GM21529 (cell line): ENCODE measurements at regions not wholly inside any gene's neighbourhood (a gene's known extent, or its start where the extent isn't known, plus 50 kb on each side); places are given as distances from the start of the nearest gene placed in this dataset.

Experiments used
- ATAC-seq: cut with Tn5 transposase; IDR thresholded peaks from one replicate; pipeline ENCODE4 v1.9.1; 2021; ENCODE audit not compliant: unreplicated experiment

DNA sequence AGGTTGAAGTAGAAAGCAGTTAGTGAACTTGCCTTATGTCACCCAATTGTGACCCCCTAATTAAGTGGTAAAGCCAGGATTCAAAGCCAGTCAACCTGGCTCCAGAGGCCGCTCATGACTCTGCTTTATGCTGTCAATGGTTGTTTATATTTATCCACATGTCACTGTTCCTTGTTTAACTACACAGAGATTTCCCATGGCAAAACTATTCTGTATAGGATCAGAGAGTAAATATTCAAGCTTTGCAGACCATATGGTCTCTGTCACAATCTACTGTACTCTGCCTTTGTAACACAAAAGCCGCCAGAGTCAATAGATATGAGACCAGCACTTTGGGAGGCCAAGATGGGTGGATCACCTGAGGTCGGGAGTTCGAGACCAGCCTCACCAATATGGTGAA is 371.7 kb upstream of the PTBP2 start:
- no peak for ATAC-seq

DNA sequence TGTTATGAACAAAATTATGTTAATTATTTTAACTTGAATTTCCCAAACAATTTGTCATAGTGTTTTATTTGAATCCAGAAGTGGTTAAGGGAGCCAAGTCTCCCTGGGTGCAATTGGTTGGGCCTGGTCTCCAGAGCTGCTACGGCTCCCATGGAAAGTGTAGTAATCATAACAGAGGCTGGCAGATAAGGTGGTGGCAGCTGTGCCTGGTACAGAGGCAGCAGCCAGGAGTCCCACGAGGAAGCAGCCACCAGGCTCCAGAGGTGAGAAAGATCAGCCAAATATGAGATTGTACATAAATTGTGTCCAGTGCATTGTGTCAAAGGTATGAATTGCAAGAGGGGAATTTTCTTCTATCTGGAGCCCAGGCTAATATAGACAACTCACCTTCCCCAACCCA is 368.9 kb upstream of the PTBP2 start:
- no peak for ATAC-seq

DNA sequence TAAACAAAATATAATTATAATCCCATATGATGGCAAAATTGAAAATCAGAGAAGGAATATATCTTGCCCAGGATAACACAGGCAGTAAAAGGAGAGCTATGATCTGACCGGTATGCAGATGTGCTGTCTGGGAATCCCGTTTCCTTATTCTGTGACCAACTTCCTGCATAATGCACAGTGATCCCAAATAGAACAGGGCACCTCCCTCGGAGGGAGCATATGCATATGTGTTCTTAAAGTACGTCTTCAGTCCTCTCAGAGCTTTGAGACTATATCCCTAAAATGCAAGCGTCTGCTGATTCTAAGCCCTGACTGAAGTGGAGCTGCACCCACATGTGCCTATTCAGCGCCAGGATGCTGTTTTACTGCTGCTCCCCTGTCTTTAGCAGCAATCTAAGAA is 366.1 kb upstream of the PTBP2 start:
- ATAC-seq: no peak

DNA sequence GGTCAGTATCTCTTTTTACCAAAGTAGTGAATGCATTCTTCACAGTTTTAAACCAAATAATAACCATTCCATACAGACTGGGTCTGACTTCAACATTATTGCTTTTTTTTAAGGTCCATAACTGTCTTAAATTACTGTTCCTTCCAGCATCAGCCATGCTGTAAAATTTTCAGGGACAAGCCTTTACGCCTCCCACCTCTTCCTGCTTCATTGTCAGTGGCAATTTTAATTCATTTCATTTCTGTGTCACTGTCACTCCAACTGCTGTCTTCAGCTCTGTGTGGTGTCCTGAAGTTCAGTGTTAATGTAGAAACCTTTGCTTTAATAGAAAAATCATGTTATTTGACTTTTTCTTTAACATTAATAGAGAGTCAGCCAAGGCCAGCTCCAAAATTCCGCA is 365.6 kb upstream of the PTBP2 start:
- ATAC-seq: no peak

DNA sequence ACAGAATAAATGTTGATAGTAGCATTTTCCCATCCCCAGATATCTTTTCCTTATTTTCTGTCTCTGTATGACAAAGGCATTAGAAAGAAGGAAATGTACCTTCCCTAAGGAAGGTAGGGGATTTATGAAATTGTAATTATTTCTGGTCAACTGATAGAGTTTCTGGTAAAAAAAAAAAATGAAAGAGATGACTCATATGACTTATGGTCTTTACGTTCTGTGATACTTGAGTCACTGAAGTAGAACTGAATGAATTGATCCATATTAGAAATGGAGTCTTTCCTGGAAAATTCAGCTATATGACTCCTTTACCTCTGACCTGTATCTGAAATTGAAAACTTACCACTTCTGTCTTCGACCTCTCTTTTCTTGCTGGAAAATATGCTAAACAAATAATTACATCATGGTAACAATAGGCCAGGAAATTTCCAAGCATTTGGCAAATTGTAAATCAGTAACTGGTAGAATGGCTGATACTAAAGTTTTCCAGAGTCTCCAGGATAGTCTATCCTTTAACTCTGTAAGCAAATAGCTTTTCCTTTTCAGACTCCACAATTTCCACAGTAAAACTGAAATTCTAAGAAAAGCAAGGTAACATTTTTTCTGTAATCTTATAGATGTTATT is 364.3 kb upstream of the PTBP2 start:
- no peak for ATAC-seq

DNA sequence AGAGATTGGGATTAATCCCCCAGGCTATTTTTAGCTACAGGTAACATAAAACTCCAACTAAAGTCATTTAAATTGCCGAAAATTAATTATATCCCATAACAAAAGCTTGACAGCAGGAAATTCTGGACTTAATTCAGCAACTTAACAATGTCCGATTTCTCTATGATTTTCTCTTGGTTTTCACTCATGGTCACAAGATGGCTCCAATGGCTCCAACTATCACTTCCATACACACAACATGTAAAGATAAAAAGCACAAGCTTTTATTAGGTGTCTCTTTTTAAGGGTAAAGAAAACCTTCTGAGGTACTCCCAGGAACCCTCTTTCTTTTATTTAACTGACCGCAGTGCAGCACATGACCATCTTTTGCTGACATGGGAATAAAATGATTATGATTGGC is 363.5 kb upstream of the PTBP2 start:
- ATAC-seq: no peak

DNA sequence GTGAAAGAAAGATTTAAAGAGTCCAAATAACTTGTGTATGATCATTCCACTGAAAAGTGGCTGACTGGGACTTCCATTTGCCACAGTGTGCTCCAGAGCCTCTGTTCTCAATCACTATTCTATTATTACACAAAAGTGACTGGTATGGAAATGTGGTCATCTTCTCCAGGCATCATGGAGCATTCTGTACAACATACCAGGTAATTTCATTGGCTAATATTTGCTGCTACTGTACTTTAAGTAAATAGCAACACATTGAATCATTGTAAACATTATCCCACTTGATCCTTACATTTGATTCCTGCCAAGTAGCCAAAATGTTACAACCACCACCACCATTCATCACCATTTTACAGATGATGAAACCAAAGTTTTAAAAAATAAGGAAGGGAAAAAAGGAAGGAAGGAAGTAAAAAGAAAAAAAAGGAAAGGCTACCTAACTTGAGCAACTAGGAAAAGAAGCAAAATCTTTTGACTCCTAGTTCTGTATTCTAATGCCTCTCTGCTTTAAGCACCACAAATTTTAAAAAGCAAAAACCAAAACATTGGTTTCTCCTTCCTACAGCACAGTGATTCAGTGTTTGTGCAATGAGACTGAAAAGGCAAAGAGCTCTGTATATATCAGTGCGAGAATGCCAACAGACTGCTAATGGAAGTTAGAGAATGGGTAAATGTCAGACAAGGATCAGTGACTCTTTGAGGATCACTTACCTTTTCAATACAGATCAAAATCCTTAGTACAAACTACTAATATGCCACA is 361.4 kb upstream of the PTBP2 start:
- no peak for ATAC-seq

DNA sequence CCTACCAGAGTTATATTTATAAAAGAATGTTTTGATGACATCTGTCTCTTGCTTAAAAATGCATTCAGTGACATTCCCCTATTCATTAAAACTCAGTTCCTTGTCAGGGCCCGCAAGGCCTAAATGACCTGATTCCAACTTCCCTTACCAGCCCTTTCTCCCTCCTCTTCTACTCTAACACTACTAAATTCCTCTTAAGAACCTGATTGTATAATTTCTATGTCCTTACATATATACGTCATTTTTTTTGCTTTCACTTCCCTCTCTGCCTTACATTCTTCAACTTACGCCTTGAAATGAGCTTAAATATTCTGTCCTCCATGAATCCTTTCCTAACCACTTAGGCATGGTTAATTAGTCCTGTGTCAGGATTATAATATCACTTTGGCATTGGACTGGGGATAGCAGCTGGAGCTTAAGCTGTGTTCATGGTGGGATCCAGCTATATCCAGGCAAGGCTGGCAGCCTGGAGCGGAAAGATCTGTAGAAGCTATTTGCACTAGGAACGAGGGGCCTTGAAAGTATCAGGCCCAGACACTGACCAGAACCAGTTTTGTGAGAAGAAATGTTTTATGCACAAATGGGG is 360.2 kb upstream of the PTBP2 start:
- ATAC-seq: no peak

DNA sequence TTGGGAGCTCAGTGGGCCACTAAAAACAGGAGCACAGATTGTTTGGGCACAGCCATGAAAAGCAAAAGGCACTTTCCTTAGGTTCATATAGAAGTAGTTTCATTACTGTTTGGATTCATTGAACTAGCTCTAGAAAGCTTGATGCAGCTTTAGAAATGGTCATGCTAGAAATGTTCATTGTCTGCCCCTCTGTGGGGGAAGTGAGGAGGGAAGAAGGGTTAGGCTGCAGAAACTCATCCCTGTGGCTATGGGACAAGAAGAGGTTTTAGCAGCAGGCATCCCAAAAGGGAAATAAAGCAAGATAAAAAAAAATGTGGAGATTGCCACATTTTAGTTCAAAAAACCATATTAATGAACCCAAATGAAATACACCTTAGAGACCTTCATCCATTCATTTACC is 359.6 kb upstream of the PTBP2 start:
- no peak for ATAC-seq

DNA sequence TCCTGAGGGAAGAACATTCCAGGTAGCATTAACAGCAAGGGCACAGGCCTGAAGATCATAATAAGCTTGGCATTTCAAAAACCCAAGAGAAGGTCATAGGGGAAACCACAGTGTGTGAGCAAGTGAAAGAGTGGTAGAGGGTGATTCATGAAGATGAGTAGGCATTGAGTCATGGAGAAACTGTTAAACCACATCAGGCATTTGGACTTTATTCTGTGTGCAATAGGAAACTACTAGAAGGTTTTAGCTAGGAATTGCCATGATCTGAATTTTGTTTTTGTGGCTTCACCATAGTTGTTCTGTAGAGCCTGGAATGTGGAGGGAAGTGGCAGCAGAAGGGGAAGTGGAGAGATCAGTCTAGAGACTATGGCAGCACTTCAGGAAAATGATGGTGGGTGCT is 359.0 kb upstream of the PTBP2 start:
- ATAC-seq: peak; percentile 70

DNA sequence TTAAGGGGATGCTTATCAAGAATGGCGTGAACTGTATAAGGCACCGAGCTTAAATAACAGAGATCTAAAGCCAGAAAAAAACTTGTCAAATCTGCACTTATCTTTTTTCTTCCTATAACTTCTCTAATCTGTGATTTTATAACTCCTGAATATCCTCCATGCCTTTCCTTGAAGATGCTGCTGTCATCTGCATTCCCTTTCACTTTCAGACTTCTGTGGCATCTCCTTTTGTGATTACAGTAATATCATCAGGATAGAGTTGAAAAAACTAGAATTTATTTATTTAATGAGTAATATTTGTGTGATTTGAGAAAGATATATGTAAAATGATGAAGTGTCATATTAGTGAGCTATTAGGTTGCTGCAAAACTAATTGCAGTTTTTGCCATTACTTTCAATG is 357.8 kb upstream of the PTBP2 start:
- ATAC-seq: no peak

DNA sequence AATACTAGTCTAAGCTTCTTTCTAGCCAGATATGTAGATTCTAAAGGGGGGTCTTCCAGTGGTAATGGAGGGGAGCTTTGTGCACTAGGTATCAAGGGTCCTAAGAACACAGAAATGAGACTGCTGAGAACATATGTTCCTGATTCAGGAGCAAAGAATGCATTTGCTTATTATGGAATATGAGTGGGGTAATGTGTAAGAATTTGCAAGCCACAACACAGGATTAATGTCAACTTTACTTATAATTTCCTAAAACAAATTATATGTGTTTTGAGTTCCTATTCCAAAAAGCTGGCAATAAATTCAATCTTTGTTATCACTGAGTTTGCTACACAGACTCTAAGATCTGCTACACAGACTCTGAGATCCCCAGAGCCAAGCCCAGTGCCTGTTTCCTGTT is 357.0 kb upstream of the PTBP2 start:
- no peak for ATAC-seq

DNA sequence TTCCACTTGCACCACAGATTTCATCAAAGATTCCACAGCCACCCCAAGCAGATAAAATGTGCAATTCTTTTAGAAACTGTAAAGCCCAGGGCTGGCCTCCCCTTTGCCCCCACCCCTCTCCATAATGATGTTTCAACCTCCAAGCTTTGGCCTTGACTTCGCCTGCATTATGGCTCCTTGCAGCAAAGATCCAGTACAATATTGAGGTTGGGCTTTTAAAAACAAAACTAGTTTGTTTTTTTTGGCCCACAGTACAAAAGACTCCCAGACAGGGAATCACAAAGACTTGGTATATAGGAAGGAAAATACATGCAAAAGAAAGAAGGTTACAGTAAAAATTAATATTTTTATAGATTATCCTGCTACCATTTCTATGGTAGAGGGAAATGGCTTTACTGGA is 356.5 kb upstream of the PTBP2 start:
- no peak for ATAC-seq

DNA sequence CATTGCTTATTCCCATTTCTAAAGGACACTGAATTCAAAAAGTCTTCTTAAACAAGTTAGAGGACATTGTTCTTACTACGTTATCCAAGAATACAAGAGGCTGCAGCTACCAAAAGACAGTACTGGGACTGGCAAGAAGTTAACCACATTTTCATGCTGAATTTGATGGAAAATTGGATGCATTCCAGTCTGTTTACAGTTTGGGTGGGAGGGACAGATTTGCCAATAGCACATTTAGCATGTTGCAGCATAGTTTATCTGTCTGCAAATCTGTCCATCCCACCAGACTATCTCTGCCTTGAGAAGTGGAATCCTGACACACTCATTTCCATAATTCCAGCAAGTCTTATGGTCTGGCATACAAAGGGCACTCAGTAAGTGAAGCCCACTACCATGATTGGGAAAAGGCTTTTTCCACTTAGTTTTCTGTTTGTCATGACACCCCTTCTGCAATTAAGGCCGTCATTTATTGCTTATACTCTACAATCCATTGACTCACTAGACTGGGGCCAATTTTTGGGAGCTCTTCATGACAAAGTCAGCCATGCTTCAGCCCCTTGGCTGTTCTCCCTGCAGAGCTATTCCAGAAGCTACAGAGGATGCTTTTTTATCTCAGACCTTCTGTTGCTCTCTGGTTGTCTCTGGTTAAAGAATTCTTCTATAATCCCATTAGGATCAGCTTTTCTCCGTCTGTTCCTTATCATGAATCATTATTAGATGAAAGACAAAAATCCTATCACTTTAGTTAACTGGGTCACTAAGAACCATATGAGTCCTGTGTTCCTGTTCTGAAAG is 355.8 kb upstream of the PTBP2 start:
- ATAC-seq: no peak

DNA sequence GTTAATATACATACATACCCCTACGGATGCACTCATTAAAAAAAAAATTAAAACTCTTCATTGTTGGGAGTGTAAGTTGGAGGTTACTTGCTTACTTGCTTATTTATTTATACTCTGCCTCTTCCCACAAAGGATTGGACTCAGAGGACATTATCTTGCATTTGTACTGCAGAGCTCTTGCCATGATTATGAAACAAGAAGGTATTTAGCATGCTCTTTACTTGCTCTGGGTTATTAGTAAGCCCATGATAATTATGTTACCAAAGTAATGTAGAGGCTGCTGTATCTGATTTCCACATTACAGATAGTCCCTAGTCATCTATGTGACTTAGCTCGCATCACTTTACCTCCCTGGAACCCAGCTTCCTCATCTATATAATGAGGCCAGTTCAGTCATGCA is 355.1 kb upstream of the PTBP2 start:
- no peak for ATAC-seq

DNA sequence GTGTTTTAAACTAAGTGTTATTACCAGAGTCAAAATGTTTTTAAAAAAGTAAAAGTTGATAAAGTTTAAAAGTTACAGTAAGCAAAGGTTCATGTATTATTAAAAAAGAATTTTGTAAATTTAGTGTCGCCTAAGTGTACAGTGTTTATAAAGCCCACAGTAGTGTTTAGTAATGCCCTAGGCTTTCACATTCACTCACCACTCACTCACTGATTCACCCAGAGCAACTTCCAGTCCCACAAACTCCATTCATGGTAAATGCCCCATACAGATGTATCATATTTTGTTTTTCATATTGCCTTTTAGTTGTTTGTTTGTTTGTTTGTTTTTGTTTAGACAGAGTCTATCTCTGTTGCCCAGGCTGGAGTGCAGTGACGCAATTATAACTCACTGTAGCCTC is 353.8 kb upstream of the PTBP2 start:
- no peak for ATAC-seq

DNA sequence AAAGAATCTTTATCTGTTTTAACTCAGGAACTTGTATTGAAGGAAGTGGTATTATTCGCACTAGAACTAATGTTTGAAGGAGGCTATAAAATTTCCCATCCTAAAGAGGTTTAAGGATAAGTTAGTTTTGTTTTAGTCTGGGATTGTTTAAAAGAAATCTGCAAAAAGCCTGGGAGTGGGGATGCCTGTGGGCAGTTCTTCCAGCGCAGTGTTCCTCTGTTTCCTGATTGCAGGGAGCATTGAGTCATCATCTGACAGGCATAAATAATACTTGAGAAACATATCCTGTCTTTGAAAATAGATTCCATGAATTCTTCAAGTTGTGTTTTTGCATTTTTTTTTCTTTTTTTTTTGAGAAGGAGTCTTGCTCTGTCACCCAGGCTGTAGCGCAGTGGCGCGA is 350.8 kb upstream of the PTBP2 start:
- no peak for ATAC-seq

DNA sequence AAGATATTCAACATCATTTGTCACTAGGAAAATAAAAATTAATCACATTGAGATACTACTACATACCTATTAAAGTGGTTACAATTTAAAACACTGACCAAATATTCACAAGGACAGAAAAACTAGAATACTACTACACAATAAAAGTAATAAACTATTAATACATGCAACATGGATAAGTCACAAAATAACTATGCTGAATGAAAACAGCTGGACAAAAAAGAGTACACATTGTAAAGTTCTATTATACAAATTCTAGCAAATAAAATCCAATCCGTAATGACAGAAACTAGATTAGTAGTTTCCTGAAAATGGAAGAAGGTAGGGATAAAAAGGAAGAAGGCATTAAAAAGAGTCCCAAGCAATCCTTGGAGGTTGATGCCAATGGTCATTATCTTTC is 348.7 kb upstream of the PTBP2 start:
- ATAC-seq: no peak

DNA sequence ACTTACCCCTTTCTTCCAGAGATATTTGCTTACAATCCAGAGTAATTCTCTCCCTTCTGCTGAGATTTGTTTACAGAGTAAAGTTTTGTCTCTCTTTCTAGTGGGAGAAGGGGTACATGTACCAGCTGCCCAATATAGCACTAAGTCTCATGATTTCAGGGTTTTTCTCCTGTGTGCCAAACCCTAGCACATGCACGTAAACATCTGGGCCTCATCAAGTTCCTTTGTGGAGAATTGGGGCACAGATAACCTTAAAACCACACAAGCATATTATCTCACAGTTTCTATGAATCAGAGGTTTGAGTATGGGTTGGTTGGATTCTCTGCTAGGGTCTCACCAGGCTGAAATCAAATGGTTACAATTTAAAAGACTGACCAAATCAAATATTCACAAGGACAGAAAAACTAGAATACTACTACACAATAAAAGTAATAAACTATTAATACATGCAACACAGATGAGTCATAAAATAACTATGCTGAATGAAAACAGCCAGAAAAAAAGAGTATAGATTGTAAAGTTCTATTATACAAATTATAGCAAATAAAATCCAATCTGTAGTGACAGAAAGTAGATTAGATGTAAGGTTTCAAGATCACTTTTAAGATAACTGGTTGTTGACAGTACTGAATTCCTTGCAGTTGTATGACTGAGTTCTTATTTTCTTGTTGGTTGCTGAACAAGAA is 347.4 kb upstream of the PTBP2 start:
- no peak for ATAC-seq

DNA sequence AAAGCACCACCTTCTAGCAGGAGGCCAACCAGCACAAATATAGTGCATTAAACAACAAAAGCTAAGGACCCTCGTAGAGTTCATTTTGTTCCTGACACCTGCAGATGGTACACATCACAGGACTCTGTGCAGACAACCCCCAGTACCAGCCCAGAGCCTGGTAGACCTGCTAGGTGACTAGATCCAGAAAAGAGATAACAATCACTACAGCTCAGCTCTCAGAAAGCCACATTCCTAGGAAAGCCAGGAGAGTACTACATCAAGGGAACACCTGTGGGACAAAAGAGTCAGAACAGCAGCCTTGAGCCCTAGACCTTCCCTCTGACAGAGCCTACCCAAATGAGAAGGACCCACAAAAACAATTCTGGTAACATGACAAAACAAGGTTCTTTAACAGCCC is 344.7 kb upstream of the PTBP2 start:
- ATAC-seq: no peak

DNA sequence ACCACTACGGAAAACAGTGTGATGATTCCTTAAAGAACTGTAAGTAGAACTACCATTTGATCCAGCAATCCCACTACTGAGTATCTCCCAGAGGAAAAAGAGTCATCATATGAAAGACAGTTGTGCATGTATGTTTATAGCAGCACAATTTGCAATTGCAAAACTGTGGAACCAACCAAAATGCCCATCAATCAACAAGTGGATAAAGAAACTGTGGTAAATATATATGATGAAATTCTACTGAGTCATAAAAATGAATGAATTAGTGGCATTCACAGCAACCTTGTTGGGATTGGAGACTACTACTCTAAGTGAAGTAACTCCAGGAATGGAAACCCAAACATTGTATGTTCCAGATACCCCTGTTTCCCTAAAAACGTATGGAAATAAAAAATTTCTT is 337.0 kb upstream of the PTBP2 start:
- no peak for ATAC-seq
